ENCODE measurements at regions not wholly inside any gene's neighbourhood (a gene's known extent, or its start where the extent isn't known, plus 50 kb on each side); places are given as distances from the start of the nearest gene placed in this dataset.

- Histone ChIP-seq H3K27ac (ENCODE audit: low read depth, low read length) (no peak overlapping the region), H3K27me3 (ENCODE audit: low read length) (no peaks in the 10 kb centered on the region), H3K9me2 (replicated peaks; ENCODE audit: insufficient read depth, low read length) (no peaks in the 10 kb centered on the region), H2AFZ (ENCODE audit: low read depth, low read length, severe bottlenecking) (no peak overlapping the region), H3K4me3 (ENCODE audit: insufficient read depth, low read length, poor library complexity, severe bottlenecking) (no peak overlapping the region), H3K9ac (ENCODE audit: low read length) (no peak overlapping the region), H3K36me3 (ENCODE audit: low read length) (no peaks in the 10 kb centered on the region), H3K4me2 (ENCODE audit: low read depth, low read length, poor library complexity, severe bottlenecking) (no peak overlapping the region), H3K79me2 (ENCODE audit: insufficient read depth, low read length) (no peaks in the 10 kb centered on the region), H3K9me3 (ENCODE audit: insufficient read depth, low read length) (no peaks in the 10 kb centered on the region), H4K20me1 (ENCODE audit: low read depth, low read length) (no peaks in the 10 kb centered on the region), H3F3A (ENCODE audit: insufficient read depth) (no peaks in the 10 kb centered on the region)
- TF ChIP-seq CTCF (IDR thresholded peaks at IDR 0.05; ENCODE audit: insufficient read depth, low read length, poor library complexity, severe bottlenecking) (no peak), EZH2phosphoT487 (conservative IDR thresholded peaks at IDR 0.05; ENCODE audit: low read length) (no peak)
Measured at GRCh38 chr20:4459081-4459480, 210.0 kb upstream of the ADRA1D start.

GRCh38 chr20:4457566-4458543 lies 208.8 kb upstream of the ADRA1D start:
- no peak overlapping the region for H2AFZ ChIP-seq (ENCODE audit: low read depth, low read length, severe bottlenecking)
- no peak overlapping the region for H3K9ac ChIP-seq (ENCODE audit: low read length)
- no peaks in the 10 kb centered on the region for H4K20me1 ChIP-seq (ENCODE audit: low read depth, low read length)
- H3K9me2 ChIP-seq (replicated peaks; ENCODE audit: insufficient read depth, low read length): no peaks in the 10 kb centered on the region
- no peak overlapping the region for H3K4me3 ChIP-seq (ENCODE audit: insufficient read depth, low read length, poor library complexity, severe bottlenecking)
- no peak overlapping the region for H3K4me2 ChIP-seq (ENCODE audit: low read depth, low read length, poor library complexity, severe bottlenecking)
- no peaks in the 10 kb centered on the region for H3K36me3 ChIP-seq (ENCODE audit: low read length)
- no peak for TF ChIP-seq CTCF (IDR thresholded peaks at IDR 0.05; ENCODE audit: insufficient read depth, low read length, poor library complexity, severe bottlenecking)
- no peak for TF ChIP-seq EZH2phosphoT487 (conservative IDR thresholded peaks at IDR 0.05; ENCODE audit: low read length)
- H3F3A ChIP-seq (ENCODE audit: insufficient read depth): no peaks in the 10 kb centered on the region
- no peaks in the 10 kb centered on the region for H3K79me2 ChIP-seq (ENCODE audit: insufficient read depth, low read length)
- H3K9me3 ChIP-seq (ENCODE audit: insufficient read depth, low read length): no peaks in the 10 kb centered on the region
- H3K27ac ChIP-seq (ENCODE audit: low read depth, low read length): no peak overlapping the region
- H3K27me3 ChIP-seq (ENCODE audit: low read length): no peaks in the 10 kb centered on the region

GRCh38 chr20:4455996-4456395 lies 206.9 kb upstream of the ADRA1D start:
- Histone ChIP-seq H3K9ac (ENCODE audit: low read length) (no peak overlapping the region), H3K4me3 (ENCODE audit: insufficient read depth, low read length, poor library complexity, severe bottlenecking) (no peak overlapping the region), H3K27ac (ENCODE audit: low read depth, low read length) (no peak overlapping the region), H4K20me1 (ENCODE audit: low read depth, low read length) (no peaks in the 10 kb centered on the region), H3K27me3 (ENCODE audit: low read length) (no peaks in the 10 kb centered on the region), H3K36me3 (ENCODE audit: low read length) (no peaks in the 10 kb centered on the region), H2AFZ (ENCODE audit: low read depth, low read length, severe bottlenecking) (no peak overlapping the region), H3K9me3 (ENCODE audit: insufficient read depth, low read length) (no peaks in the 10 kb centered on the region), H3K4me2 (ENCODE audit: low read depth, low read length, poor library complexity, severe bottlenecking) (no peak overlapping the region), H3F3A (ENCODE audit: insufficient read depth) (no peaks in the 10 kb centered on the region), H3K9me2 (replicated peaks; ENCODE audit: insufficient read depth, low read length) (no peaks in the 10 kb centered on the region), H3K79me2 (ENCODE audit: insufficient read depth, low read length) (no peaks in the 10 kb centered on the region)
- TF ChIP-seq EZH2phosphoT487 (conservative IDR thresholded peaks at IDR 0.05; ENCODE audit: low read length) (no peak), CTCF (IDR thresholded peaks at IDR 0.05; ENCODE audit: insufficient read depth, low read length, poor library complexity, severe bottlenecking) (no peak)

All from SU-DHL-6 (cell line).